ENCODE measurements at regions not wholly inside any gene's neighbourhood (a gene's known extent, or its start where the extent isn't known, plus 50 kb on each side); places are given as distances from the start of the nearest gene placed in this dataset.
A peak's percentile ranks its signal among the peaks of the same experiment; 100 is the strongest.

DNA sequence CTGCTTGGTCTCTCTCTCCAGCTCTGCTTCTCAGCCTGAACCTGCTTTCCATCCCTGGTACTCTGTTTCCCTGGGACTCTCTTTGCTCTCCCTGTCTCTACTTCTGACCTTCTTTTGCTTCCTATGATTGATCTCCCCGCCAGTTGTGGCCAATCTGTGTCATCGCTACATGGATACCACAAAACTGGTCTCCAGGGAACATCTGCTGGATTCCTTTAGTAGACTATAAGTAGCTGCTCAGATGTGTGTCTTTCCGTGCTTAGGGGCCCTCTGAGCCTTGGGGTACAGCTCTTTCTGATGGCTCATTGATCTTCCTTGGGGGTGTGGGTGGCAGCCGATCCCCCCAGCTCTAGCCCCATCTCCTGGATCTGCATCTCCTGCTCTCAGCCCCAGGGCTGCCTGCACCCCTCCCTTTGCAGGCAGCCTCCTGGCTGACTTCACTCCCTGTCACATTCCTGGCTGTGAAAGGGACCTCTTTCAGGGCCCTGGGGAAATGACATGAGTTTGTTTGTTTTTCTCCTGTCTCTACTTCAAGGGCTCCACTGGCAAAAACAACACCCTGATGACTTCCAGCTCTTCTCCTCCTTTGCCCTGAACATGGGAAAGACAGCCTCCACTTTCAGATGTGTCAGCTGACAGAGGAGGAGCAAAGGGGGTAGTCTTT lies 333.7 kb downstream of the CYP26B1 start:
- H3K4me2 ChIP-seq (ENCODE audit: low read depth, low read length): no peak overlapping the region
- ATAC-seq (no peak; the same call in 2 of the 3 replicates), DNase-seq (ENCODE audit: low spot score) (no peak), FAIRE-seq (no peak)
- H2AFZ ChIP-seq (ENCODE audit: low read length): no peak overlapping the region
- peaks cover 0 to 14% of the 10 kb centered on the region in 2 experiments; a peak in 1 of 5 replicates for H3K27me3 ChIP-seq (ENCODE audit: control insufficient read depth in 1 of 2, insufficient read depth in 2 of 2, low read length in 2 of 2)
- intact Hi-C loops (cut with micrococcal nuclease; ENCODE audit: unreplicated experiment): no loop called here
- TF ChIP-seq GATA4 (IDR thresholded peaks at IDR 0.05; ENCODE audit: borderline replicate concordance, low read depth): no peak
- TF ChIP-seq, protein P1, sequence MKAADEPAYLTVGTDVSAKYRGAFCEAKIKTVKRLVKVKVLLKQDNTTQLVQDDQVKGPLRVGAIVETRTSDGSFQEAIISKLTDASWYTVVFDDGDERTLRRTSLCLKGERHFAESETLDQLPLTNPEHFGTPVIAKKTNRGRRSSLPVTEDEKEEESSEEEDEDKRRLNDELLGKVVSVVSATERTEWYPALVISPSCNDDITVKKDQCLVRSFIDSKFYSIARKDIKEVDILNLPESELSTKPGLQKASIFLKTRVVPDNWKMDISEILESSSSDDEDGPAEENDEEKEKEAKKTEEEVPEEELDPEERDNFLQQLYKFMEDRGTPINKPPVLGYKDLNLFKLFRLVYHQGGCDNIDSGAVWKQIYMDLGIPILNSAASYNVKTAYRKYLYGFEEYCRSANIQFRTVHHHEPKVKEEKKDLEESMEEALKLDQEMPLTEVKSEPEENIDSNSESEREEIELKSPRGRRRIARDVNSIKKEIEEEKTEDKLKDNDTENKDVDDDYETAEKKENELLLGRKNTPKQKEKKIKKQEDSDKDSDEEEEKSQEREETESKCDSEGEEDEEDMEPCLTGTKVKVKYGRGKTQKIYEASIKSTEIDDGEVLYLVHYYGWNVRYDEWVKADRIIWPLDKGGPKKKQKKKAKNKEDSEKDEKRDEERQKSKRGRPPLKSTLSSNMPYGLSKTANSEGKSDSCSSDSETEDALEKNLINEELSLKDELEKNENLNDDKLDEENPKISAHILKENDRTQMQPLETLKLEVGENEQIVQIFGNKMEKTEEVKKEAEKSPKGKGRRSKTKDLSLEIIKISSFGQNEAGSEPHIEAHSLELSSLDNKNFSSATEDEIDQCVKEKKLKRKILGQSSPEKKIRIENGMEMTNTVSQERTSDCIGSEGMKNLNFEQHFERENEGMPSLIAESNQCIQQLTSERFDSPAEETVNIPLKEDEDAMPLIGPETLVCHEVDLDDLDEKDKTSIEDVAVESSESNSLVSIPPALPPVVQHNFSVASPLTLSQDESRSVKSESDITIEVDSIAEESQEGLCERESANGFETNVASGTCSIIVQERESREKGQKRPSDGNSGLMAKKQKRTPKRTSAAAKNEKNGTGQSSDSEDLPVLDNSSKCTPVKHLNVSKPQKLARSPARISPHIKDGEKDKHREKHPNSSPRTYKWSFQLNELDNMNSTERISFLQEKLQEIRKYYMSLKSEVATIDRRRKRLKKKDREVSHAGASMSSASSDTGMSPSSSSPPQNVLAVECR (CRISPR knock-in tag; IDR thresholded peaks at IDR 0.05; ENCODE audit: borderline replicate concordance): 0 out of 2 replicates have a peak, but pooled peaks have one; percentile 21
- no TSS peak for BruUV-seq (replicated peaks)
- 12% methylated on average over 4 of the region's 4 CpGs for WGBS (ENCODE audit: low lambda C conversion rate)
- in situ Hi-C loops (cut with HindIII; ENCODE audit: extremely low pct_ligation_motif_present, low pct_unique_long_range_greater_than_20kb): loop anchor here (25.0 kb wide), 1 partner anchor 773 kb away; no protein-coding TSS in a partner anchor
- no peaks in the 10 kb centered on the region for H3K9me3 ChIP-seq (ENCODE audit: low read length)
- ChIA-PET POLR2A (no interaction called here), CTCF (ENCODE audit: low intra/inter-chr PET ratio, low total read pairs) (no interaction called here)
- no peaks in the 10 kb centered on the region for H3K79me2 ChIP-seq (ENCODE audit: insufficient read depth, low read length)
- no peak overlapping the region for H3K9ac ChIP-seq (ENCODE audit: insufficient read depth, low read depth, low read length)
- H3K4me1 ChIP-seq (ENCODE audit: insufficient read depth, low read length): no peaks in the 10 kb centered on the region
- no peak overlapping the region for H3K4me3 ChIP-seq (replicated peaks in 1 of 3; ENCODE audit: insufficient read depth in 1 of 3, low read depth in 2 of 3, low read length in 3 of 3)
- no peak overlapping the region for H3K27ac ChIP-seq (ENCODE audit: extremely low read length, insufficient read depth, low read length)
- H4K20me1 ChIP-seq (ENCODE audit: insufficient read depth, low read length): no peaks in the 10 kb centered on the region
- H3K36me3 ChIP-seq (replicated peaks in 1 of 2; ENCODE audit: control insufficient read depth in 1 of 2, insufficient read depth in 2 of 2, low read length in 2 of 2): no peaks in the 10 kb centered on the region

DNA sequence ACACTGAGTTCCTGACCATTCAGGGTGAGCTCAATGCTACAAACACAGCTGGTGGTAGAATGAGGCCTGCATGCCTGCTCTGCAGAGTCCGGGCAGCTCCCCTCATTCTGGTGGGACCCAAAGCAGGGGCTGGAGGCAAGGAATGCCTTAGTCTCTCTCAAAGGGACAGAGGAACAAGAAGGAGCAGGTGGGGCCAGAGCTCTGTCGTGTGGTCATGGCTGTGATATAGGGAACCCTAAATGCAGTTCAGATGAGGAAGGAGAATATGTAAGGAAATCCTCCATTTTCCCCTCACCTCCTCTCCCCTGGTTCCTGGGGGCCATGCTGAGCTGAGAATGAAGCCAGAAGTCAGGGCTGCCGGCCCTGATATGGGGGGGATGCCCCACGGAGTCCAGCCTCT lies 334.3 kb downstream of the CYP26B1 start:
- Histone ChIP-seq H3K4me2 (ENCODE audit: low read depth, low read length) (no peak overlapping the region), H3K79me2 (ENCODE audit: insufficient read depth, low read length) (no peaks in the 10 kb centered on the region), H3K36me3 (replicated peaks in 1 of 2; ENCODE audit: control insufficient read depth in 1 of 2, insufficient read depth in 2 of 2, low read length in 2 of 2) (no peaks in the 10 kb centered on the region), H3K9me3 (ENCODE audit: low read length) (no peaks in the 10 kb centered on the region), H2AFZ (ENCODE audit: low read length) (no peak overlapping the region), H3K9ac (ENCODE audit: insufficient read depth, low read depth, low read length) (no peak overlapping the region), H3K27ac (ENCODE audit: extremely low read length, insufficient read depth, low read length) (no peak overlapping the region), H4K20me1 (ENCODE audit: insufficient read depth, low read length) (no peaks in the 10 kb centered on the region), H3K4me1 (ENCODE audit: insufficient read depth, low read length) (no peaks in the 10 kb centered on the region), H3K27me3 (ENCODE audit: control insufficient read depth in 1 of 2, insufficient read depth in 2 of 2, low read length in 2 of 2) (peaks cover 0 to 14% of the 10 kb centered on the region in 2 experiments; a peak in 1 of 5 replicates), H3K4me3 (replicated peaks in 1 of 3; ENCODE audit: insufficient read depth in 1 of 3, low read depth in 2 of 3, low read length in 3 of 3) (no peak overlapping the region)
- intact Hi-C loops (cut with micrococcal nuclease; ENCODE audit: unreplicated experiment): no loop called here
- ChIA-PET CTCF (ENCODE audit: low intra/inter-chr PET ratio, low total read pairs) (no interaction called here), POLR2A (no interaction called here)
- no peak for ATAC-seq
- TF ChIP-seq RFX3 (CRISPR knock-in tag; IDR thresholded peaks at IDR 0.05) (no peak), REPIN1 (CRISPR knock-in tag; IDR thresholded peaks at IDR 0.05; ENCODE audit: borderline replicate concordance, low read depth) (no peak)
- no peak for DNase-seq (ENCODE audit: low spot score)
- no peak for FAIRE-seq
- WGBS (ENCODE audit: low lambda C conversion rate): 2% methylated on average over 4 of the region's 4 CpGs
- in situ Hi-C loops (cut with HindIII; ENCODE audit: extremely low pct_ligation_motif_present, low pct_unique_long_range_greater_than_20kb): loop anchor here (25.0 kb wide), 1 partner anchor 774 kb away; no protein-coding TSS in a partner anchor
- BruUV-seq (replicated peaks): no TSS peak

All from HepG2 (cell line).